PFSK-1 (cell line): ENCODE measurements at regions not wholly inside any gene's neighbourhood (a gene's known extent, or its start where the extent isn't known, plus 50 kb on each side); places are given as distances from the start of the nearest gene placed in this dataset.

Source experiments
- POLR2AphosphoS5 ChIP-seq: IDR thresholded peaks from 2 replicates; pipeline ENCODE4 v1.6.1; 2012; ENCODE audit warnings: low read depth, mild to moderate bottlenecking, control low read depth, low read length, moderate library complexity
- SIN3A ChIP-seq: IDR thresholded peaks from 2 replicates; pipeline ENCODE4 v1.6.1; 2012; ENCODE audit warnings: mild to moderate bottlenecking, low read length, moderate library complexity, borderline replicate concordance; ENCODE audit not compliant: insufficient read depth
- TAF1 ChIP-seq: IDR thresholded peaks from 2 replicates; pipeline ENCODE4 v1.6.1; 2012; ENCODE audit warnings: low read length, control low read depth, borderline replicate concordance; ENCODE audit not compliant: insufficient read depth
- TF ChIP-seq, protein P1 (sequence below), 2 experiments: IDR thresholded peaks; 2 replicates each; pipeline versions ENCODE4 v1.6.1 to v1.8.0; 2011 to 2012; ENCODE audit warnings: low read depth in 2 of 2, low read length in 2 of 2, control low read depth in 1 of 2, inconsistent platforms in 1 of 2, mild to moderate bottlenecking in 1 of 2, moderate library complexity in 1 of 2; ENCODE audit not compliant: insufficient read depth in 1 of 2

GRCh38 chr10:10294184-10294880 lies 723.3 kb upstream of the CELF2 start:
- TF ChIP-seq SIN3A (no peak), TAF1 (no peak), POLR2AphosphoS5 (no peak)
- TF ChIP-seq, protein P1, sequence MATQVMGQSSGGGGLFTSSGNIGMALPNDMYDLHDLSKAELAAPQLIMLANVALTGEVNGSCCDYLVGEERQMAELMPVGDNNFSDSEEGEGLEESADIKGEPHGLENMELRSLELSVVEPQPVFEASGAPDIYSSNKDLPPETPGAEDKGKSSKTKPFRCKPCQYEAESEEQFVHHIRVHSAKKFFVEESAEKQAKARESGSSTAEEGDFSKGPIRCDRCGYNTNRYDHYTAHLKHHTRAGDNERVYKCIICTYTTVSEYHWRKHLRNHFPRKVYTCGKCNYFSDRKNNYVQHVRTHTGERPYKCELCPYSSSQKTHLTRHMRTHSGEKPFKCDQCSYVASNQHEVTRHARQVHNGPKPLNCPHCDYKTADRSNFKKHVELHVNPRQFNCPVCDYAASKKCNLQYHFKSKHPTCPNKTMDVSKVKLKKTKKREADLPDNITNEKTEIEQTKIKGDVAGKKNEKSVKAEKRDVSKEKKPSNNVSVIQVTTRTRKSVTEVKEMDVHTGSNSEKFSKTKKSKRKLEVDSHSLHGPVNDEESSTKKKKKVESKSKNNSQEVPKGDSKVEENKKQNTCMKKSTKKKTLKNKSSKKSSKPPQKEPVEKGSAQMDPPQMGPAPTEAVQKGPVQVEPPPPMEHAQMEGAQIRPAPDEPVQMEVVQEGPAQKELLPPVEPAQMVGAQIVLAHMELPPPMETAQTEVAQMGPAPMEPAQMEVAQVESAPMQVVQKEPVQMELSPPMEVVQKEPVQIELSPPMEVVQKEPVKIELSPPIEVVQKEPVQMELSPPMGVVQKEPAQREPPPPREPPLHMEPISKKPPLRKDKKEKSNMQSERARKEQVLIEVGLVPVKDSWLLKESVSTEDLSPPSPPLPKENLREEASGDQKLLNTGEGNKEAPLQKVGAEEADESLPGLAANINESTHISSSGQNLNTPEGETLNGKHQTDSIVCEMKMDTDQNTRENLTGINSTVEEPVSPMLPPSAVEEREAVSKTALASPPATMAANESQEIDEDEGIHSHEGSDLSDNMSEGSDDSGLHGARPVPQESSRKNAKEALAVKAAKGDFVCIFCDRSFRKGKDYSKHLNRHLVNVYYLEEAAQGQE (IDR thresholded peaks at IDR 0.05; ENCODE audit: insufficient read depth in 1 of 2, low read depth in 2 of 2, low read length in 2 of 2): no peak
